NB4 (cell line): ENCODE measurements at regions not wholly inside any gene's neighbourhood (a gene's known extent, or its start where the extent isn't known, plus 50 kb on each side); places are given as distances from the start of the nearest gene placed in this dataset.

Experiments used
- CTCF ChIP-seq: IDR thresholded peaks from one replicate; pipeline ENCODE4 v1.5.1; 2012; ENCODE audit warnings: low read depth, low read length
- MYC ChIP-seq: IDR thresholded peaks from 2 replicates; pipeline ENCODE4 v1.6.1; 2011; ENCODE audit warnings: low read depth, low read length
- POLR2A ChIP-seq: IDR thresholded peaks from 2 replicates; pipeline ENCODE4 v1.6.1; 2011; ENCODE audit warnings: mild to moderate bottlenecking; ENCODE audit not compliant: insufficient read length; ENCODE audit errors: extremely low read depth

DNA sequence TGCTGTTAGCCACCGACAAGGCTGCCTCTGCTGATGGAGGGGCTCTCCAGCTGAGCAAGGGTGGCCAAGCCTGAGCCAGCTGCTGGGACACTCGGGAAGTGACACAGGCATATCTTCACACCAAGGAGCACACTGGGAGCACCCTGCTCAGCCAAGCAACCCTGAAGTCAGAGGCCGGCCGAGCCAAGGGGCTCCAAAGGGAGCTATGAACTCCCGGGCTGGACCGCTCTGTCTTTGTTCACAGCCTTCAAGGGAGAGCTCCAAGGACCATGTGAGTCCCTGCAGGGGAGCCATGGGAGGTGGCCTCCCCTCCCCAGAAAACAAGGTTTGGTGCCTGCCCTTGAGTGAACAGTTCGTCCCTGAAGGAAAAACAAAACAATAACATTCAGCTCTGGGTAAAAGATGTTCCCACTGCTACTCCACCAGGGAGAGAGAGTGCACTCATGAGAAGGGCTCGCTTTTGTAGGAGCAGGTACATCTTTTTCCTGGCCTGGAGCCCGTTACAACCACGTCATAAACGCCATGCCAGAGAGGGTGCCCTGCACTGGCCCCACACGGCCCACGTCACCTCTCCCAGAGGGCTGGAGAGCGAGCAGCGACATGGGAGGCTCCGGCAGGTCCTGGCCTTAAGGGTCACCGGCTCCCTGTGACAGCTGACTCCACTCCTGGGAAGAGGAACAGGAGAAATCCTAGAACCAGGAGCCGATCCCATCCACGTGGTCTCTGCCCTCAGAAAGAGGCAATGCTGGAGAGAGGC, 56.3 kb upstream of the SLC25A33 start:
- TF ChIP-seq CTCF (no peak), POLR2A (no peak), MYC (no peak)
